Transverse colon (tissue), 4 donors: ENCODE measurements at regions not wholly inside any gene's neighbourhood (a gene's known extent, or its start where the extent isn't known, plus 50 kb on each side); places are given as distances from the start of the nearest gene placed in this dataset.

Source experiments
- DNase-seq: peaks from one replicate; pipeline ENCODE4 v3.0.0-alpha.2; 2019
- H3K27ac ChIP-seq, 4 donors: fragments of 200-600 bp; sonication (generic); 2 replicates each; pipeline ENCODE4 v1.5.1; 2016 to 2018; ENCODE audit warnings: inconsistent platforms in 4 of 4
- H3K27me3 ChIP-seq: fragments of 200-600 bp; sonication (generic); 2 replicates; pipeline ENCODE4 v1.5.1; 2017; ENCODE audit warnings: inconsistent platforms
- H3K36me3 ChIP-seq, 4 donors: fragments of 200-600 bp; sonication (generic); 2 replicates each; pipeline ENCODE4 v1.5.1; 2017 to 2019; ENCODE audit warnings: inconsistent platforms in 4 of 4
- H3K4me1 ChIP-seq, 4 donors: fragments of 200-600 bp; sonication (generic); 2 replicates each; pipeline ENCODE4 v1.5.1; 2017 to 2020; ENCODE audit warnings: inconsistent platforms in 4 of 4
- H3K4me3 ChIP-seq, 4 donors: fragments of 200-600 bp; sonication (generic); 1 replicate in 1 of 4; 2 replicates in 3 of 4; pipeline versions ENCODE4 v1.5.1 to v1.6.1; 2017 to 2019; ENCODE audit warnings: inconsistent platforms in 4 of 4
- H3K9me3 ChIP-seq, 2 donors: fragments of 200-600 bp; sonication (generic); 2 replicates each; pipeline ENCODE4 v1.5.1; 2017 to 2019; ENCODE audit warnings: inconsistent platforms in 2 of 2
- EP300 ChIP-seq: sonication (generic); formaldehyde crosslinking; IDR thresholded peaks from one replicate; pipeline ENCODE4 v1.6.1; 2017; ENCODE audit warnings: antibody characterized with exemption, low read depth
- POLR2A ChIP-seq: fragments of 450-650 bp; IDR thresholded peaks from one replicate; pipeline ENCODE4 v1.6.1; 2016; ENCODE audit warnings: antibody characterized with exemption, mild to moderate bottlenecking, moderate library complexity
- POLR2AphosphoS5 ChIP-seq, 3 donors: sonication (generic); formaldehyde crosslinking; IDR thresholded peaks; one replicate each; pipeline ENCODE4 v1.6.1; 2016; ENCODE audit warnings: antibody characterized with exemption in 3 of 3
- WGBS, 2 donors: methylation state at CpG; one replicate each; pipeline ENCODE4 v1.1.5; 2018; ENCODE audit warnings: low coverage in 1 of 2; 5-methylcytosine and 5-hydroxymethylcytosine counted together
- in situ Hi-C, 4 donors: fragments of 200-750 bp; cut with MboI; loops; one replicate each; pipeline versions ENCODE4 v1.15.0 to v1.15.1; 2017; ENCODE audit warnings: low sequenced_read_pairs in 3 of 4, low pct_ligation_motif_present in 1 of 4, low pct_unique_long_range_greater_than_20kb in 1 of 4
- intact Hi-C: fragments of 100-400 bp; cut with DNase I; formaldehyde crosslinking; loops from one replicate; pipeline ENCODE4 v1.15.1; 2023; ENCODE audit warnings: low total_unique reads
- TF ChIP-seq, protein P1 (sequence below), 5 experiments: fragments of 200-600 bp in 3 of 5; fragments of 450-650 bp in 2 of 5; sonication (generic) in 3 of 5; IDR thresholded peaks; 1 replicate in 2 of 5; 2 replicates in 3 of 5; pipeline ENCODE4 v1.5.1; 2016 to 2017; ENCODE audit warnings: antibody characterized with exemption in 5 of 5, inconsistent platforms in 3 of 5, mild to moderate bottlenecking in 2 of 5, moderate library complexity in 1 of 5

DNA sequence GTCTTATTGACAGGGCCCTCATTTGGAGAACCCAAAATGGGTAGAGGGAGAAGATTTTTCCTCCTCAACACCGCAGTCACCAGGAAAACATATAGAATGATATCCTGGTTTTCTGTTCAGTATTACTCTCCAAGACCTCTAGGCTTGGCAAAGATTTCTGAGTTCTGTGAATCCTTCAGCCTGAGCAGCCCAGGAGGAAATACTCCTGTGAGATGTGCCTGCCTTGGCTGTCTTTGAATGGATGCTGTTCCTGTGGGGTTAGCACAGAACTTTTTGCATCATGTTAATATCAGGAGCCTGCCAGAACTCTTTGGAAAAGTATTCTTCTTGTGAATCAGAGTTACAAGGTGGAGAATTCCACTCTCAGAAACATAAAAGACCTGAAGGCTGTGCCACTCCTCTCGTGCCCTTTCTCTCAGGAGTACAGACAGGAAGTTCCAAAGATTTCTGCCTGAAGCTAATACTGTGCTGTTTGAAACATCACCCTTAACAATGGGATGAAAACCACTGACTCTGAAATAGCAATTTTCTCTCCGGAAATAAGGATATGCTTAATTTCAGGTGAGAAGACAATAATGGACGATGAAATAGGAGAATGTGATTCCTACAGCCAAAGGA lies 520.1 kb upstream of the NBEA start:
- Histone ChIP-seq H3K4me1 (no peaks in the 10 kb centered on the region), H3K27me3 (no peaks in the 10 kb centered on the region), H3K4me3 (no peak overlapping the region), H3K27ac (no peak overlapping the region), H3K9me3 (no peaks in the 10 kb centered on the region), H3K36me3 (no peaks in the 10 kb centered on the region)
- TF ChIP-seq POLR2A: no peak
- TF ChIP-seq, protein P1, sequence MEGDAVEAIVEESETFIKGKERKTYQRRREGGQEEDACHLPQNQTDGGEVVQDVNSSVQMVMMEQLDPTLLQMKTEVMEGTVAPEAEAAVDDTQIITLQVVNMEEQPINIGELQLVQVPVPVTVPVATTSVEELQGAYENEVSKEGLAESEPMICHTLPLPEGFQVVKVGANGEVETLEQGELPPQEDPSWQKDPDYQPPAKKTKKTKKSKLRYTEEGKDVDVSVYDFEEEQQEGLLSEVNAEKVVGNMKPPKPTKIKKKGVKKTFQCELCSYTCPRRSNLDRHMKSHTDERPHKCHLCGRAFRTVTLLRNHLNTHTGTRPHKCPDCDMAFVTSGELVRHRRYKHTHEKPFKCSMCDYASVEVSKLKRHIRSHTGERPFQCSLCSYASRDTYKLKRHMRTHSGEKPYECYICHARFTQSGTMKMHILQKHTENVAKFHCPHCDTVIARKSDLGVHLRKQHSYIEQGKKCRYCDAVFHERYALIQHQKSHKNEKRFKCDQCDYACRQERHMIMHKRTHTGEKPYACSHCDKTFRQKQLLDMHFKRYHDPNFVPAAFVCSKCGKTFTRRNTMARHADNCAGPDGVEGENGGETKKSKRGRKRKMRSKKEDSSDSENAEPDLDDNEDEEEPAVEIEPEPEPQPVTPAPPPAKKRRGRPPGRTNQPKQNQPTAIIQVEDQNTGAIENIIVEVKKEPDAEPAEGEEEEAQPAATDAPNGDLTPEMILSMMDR (IDR thresholded peaks at IDR 0.05): no peak
- TF ChIP-seq POLR2AphosphoS5 (IDR thresholded peaks at IDR 0.05): no peak
- no peak for TF ChIP-seq EP300
- in situ Hi-C loops: no loop called here
- WGBS, 2 donors: 77 to 86% methylated on average over 2 to 4 of the region's 4 CpGs
- intact Hi-C loops: no loop called here
- DNase-seq: no peak

GRCh38 chr13:34422956-34423355 lies 519.1 kb upstream of the NBEA start:
- H3K4me1 ChIP-seq: no peaks in the 10 kb centered on the region
- intact Hi-C loops (no loop called here), in situ Hi-C loops (no loop called here)
- H3K36me3 ChIP-seq: no peaks in the 10 kb centered on the region
- TF ChIP-seq, protein P1 (IDR thresholded peaks at IDR 0.05): no peak
- TF ChIP-seq POLR2A (no peak), EP300 (no peak), POLR2AphosphoS5 (IDR thresholded peaks at IDR 0.05) (no peak)
- 89 to 95% methylated on average over 4 to 6 of the region's 6 CpGs for WGBS, 2 donors
- no peak overlapping the region for H3K4me3 ChIP-seq
- H3K27ac ChIP-seq: no peak overlapping the region
- H3K27me3 ChIP-seq: no peaks in the 10 kb centered on the region
- H3K9me3 ChIP-seq: no peaks in the 10 kb centered on the region
- no peak for DNase-seq

- WGBS, 2 donors: 81 to 86% methylated on average over 6 of the region's 6 CpGs
- in situ Hi-C loops (no loop called here), intact Hi-C loops (no loop called here)
- no peak for DNase-seq
- no peaks in the 10 kb centered on the region for H3K9me3 ChIP-seq
- H3K27me3 ChIP-seq: no peaks in the 10 kb centered on the region
- no peak overlapping the region for H3K4me3 ChIP-seq
- H3K36me3 ChIP-seq: no peaks in the 10 kb centered on the region
- TF ChIP-seq POLR2A: no peak
- TF ChIP-seq, protein P1 (IDR thresholded peaks at IDR 0.05): no peak
- no peak for TF ChIP-seq EP300
- no peak for TF ChIP-seq POLR2AphosphoS5 (IDR thresholded peaks at IDR 0.05)
- H3K4me1 ChIP-seq: no peaks in the 10 kb centered on the region
- H3K27ac ChIP-seq: no peak overlapping the region
Observed at GRCh38 chr13:34425327-34425949, 516.6 kb upstream of the NBEA start.

GRCh38 chr13:34428911-34429310 lies 513.2 kb upstream of the NBEA start:
- in situ Hi-C loops: no loop called here
- Histone ChIP-seq H3K4me3 (no peak overlapping the region), H3K9me3 (no peaks in the 10 kb centered on the region), H3K36me3 (no peaks in the 10 kb centered on the region), H3K27ac (no peak overlapping the region), H3K27me3 (no peaks in the 10 kb centered on the region), H3K4me1 (no peaks in the 10 kb centered on the region)
- no peak for DNase-seq
- TF ChIP-seq EP300 (no peak), POLR2A (no peak), POLR2AphosphoS5 (IDR thresholded peaks at IDR 0.05) (no peak)
- TF ChIP-seq, protein P1 (IDR thresholded peaks at IDR 0.05): no peak
- intact Hi-C loops: no loop called here
- 95 to 98% methylated on average over 3 of the region's 3 CpGs for whole genome bisulfite sequencing, 2 donors
